HG02840 (cell line): ENCODE measurements at regions not wholly inside any gene's neighbourhood (a gene's known extent, or its start where the extent isn't known, plus 50 kb on each side); places are given as distances from the start of the nearest gene placed in this dataset.
"Not testable (repeated sequence)": the region's sequence is repeated elsewhere in the genome, so short reads cannot be mapped to it uniquely, and the experiment has no call there.

Experiments used
- ATAC-seq: cut with Tn5 transposase; IDR thresholded peaks from one replicate; pipeline ENCODE4 v1.9.1; 2021; ENCODE audit warnings: mild to moderate bottlenecking, moderate library complexity, moderate number of reproducible peaks; ENCODE audit not compliant: unreplicated experiment, low FRiP score

- no peak for ATAC-seq
Observed at GRCh38 chr6:68082086-68082485, 553.0 kb upstream of the ADGRB3 start.

DNA sequence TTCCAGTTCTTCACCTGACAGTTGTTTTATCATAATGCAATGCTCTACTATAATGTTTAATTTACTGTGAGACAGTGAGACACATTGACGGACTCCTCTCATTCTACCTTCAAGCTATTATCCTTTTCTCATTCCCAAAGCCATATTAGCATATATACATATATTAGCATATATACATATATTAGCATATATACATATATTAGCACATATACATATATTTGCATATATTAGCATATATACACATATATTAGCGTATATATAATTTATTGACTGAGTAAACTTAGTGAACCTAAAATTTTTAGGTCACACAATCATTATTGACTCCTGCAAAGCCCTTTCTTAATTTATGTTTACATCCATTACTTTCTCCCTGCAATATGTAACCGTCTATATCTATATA is 555.0 kb upstream of the ADGRB3 start:
- no peak for ATAC-seq

GRCh38 chr6:68077661-68078060 is 557.4 kb upstream of the ADGRB3 start:
- ATAC-seq: no peak

DNA sequence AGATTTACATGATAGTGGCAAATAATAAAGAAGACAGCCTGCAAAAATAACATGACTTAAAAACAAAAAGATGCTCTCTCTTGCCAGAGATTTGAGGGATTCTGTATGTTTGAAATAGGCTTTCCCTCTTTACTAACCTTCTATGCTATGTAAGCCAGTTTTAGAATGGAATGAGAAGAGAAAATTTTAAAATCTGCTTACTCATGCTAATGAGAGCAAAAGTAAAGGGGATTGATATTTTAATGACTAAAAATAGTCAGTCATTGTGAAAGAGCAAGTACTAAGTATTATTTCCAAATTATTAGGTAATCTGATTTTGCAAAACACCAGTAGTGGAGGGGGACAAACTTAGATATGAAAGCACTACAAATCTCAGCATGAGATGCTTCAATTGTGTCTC is 563.3 kb upstream of the ADGRB3 start:
- ATAC-seq: no peak

- ATAC-seq: no peak
Observed at GRCh38 chr6:68069921-68070710, 565.0 kb upstream of the ADGRB3 start.

DNA sequence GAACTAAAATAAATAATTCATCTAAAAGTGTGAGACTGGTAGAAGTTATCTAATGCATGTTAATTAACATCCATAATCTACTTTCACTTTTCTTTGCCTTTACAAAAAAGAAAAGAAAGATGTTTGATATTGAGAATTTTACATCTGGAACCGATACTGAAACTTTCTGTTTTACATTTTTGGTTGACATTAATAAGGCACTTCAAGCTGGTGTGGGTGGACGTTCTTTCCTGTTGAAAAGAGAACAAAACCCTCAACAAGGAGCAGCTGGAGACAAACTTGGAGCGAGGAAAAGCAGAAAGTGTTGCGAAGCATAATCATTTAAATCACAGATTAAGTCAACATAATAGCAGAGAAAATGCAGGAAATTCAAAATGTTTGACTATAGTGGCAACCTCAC is 575.2 kb upstream of the ADGRB3 start:
- ATAC-seq: no peak

GRCh38 chr6:68059261-68059660 is 575.8 kb upstream of the ADGRB3 start:
- ATAC-seq: no peak

GRCh38 chr6:68056596-68056995 is 578.5 kb upstream of the ADGRB3 start:
- not testable (repeated sequence) for ATAC-seq

DNA sequence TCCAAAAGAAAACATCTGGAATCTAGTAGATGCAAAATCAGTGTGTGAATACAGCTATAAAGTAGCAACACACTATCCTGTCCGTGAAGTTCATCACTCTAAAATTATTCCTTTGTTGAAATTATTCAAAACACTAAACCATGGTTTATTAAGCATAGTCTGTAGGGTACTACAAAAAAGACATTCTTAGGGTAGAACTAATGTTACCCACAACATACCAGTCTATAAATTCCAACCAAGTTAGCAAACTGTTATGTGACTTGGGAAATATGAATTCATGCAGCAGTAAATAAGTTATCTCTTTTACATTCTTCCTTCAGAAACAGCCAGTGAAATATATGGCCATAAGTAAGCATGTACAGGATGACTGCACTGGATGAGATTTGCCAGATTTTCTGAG is 580.3 kb upstream of the ADGRB3 start:
- no peak for ATAC-seq

- ATAC-seq: no peak
Observed at GRCh38 chr6:68053805-68054373, 581.2 kb upstream of the ADGRB3 start.

GRCh38 chr6:68052234-68052633 is 582.8 kb upstream of the ADGRB3 start:
- no peak for ATAC-seq

DNA sequence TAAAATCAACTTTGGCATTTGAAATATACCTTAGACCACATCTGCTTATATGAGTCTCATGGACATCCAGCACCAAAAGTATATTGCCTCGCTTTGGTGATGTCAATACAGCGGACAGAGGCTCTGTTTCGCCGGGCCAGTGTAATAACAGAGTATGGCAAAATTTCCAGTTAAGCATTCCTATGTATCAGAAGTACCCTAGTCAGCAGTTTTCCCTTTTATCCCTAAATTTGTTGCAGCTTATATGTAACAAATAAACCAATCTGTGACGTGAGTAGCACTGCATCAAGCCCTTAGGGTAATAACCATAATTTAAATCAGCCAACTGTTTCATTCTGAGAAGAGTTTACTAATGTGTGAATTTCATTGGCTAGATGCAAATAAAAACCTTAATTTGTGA is 585.5 kb upstream of the ADGRB3 start:
- ATAC-seq: no peak

DNA sequence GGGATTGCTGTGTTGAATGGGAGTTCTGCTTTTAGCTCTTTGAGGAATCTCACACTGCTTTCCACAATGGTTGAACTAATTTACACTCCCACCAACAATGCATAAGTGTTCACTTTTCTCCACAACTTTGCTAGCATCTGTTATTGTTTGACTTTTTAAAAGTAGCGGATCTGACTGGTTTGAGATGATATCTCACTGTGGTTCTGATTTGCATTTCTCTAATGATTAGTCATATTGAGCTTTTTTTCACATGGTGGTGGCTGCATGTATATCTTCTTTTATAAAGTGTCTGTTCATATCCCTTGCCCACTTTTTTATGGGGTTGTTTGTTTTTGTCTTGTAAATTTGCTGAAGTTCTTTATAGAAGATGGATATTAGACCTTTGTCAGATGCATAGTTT is 588.3 kb upstream of the ADGRB3 start:
- ATAC-seq: no peak

- no peak for ATAC-seq
Observed at GRCh38 chr6:68046302-68046701, 588.8 kb upstream of the ADGRB3 start.

DNA sequence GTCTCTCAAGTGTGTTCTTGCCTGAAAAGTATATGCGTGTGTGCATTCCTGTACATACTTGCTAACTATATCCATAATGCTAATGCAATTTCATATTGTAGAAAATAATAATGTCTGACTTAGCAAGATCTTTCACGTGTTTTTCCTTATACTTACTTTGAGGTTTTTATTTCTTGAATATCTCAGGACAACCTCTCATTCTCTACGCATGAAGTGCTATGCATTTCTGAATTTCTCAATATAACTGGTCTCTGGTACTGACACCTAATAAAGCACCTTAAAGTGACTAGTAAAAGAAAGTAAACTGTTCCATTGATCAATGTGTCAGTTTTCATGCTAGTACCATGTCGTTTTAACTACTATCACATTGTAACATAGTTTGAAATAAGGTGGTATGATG is 589.9 kb upstream of the ADGRB3 start:
- ATAC-seq: no peak

DNA sequence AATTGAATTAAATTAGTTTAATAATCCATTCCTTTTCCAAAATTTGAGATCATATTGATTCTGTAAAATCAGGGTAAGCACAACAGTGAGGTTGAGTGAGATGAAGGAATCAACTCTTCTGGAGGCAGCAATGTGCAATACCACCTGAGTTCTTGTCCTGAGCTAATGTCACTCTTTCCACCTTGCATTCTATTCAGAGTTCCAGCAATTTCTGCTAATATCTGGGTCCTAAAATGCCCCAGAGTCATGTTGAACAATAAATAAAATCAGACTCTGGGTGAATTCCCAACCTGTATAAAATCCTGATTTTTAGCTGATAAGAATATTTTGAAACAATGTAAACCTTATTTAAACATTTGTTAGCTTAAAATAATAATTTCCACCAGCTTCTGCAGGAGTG is 590.8 kb upstream of the ADGRB3 start:
- no peak for ATAC-seq

GRCh38 chr6:68043122-68043398 is 592.0 kb upstream of the ADGRB3 start:
- ATAC-seq: no peak

- no peak for ATAC-seq
Observed at GRCh38 chr6:68042339-68043121, 592.6 kb upstream of the ADGRB3 start.

GRCh38 chr6:68040780-68041179 is 594.3 kb upstream of the ADGRB3 start:
- no peak for ATAC-seq

GRCh38 chr6:68040312-68040778 is 594.7 kb upstream of the ADGRB3 start:
- no peak for ATAC-seq

GRCh38 chr6:68039641-68040311 is 595.3 kb upstream of the ADGRB3 start:
- ATAC-seq: no peak
